GM23338 (cell line): ENCODE measurements at regions not wholly inside any gene's neighbourhood (a gene's known extent, or its start where the extent isn't known, plus 50 kb on each side); places are given as distances from the start of the nearest gene placed in this dataset.

Source experiments
- ATAC-seq: fragments of 200-7000 bp; cut with Tn5 transposase; 3 replicates; pipeline ENCODE4 v1.9.1; 2020
- DNase-seq: peaks from one replicate; pipeline ENCODE4 v3.0.0-alpha.2; 2015; ENCODE audit warnings: low spot score
- H2AFZ ChIP-seq: fragments of 200-600 bp; sonication (generic); 2 replicates; pipeline ENCODE4 v1.8.0; 2016; ENCODE audit warnings: antibody characterized with exemption, mild to moderate bottlenecking, moderate library complexity
- H3F3A ChIP-seq: fragments of 200-600 bp; sonication (generic); replicated peaks from 2 replicates; pipeline ENCODE4 v1.8.0; 2017; ENCODE audit warnings: antibody characterized with exemption, mixed run types, low read depth
- H3K27ac ChIP-seq: fragments of 200-600 bp; sonication (generic); 2 replicates; pipeline ENCODE4 v1.6.1; 2016; ENCODE audit warnings: low read depth
- H3K27me3 ChIP-seq: fragments of 200-600 bp; sonication (generic); 2 replicates; pipeline ENCODE4 v1.8.0; 2016; ENCODE audit warnings: mild to moderate bottlenecking, mixed run types, moderate library complexity; ENCODE audit not compliant: insufficient read depth
- H3K36me3 ChIP-seq: fragments of 200-600 bp; sonication (generic); 2 replicates; pipeline ENCODE4 v1.8.0; 2016; ENCODE audit warnings: mild to moderate bottlenecking; ENCODE audit not compliant: insufficient read depth
- H3K4me1 ChIP-seq: fragments of 200-600 bp; sonication (generic); 2 replicates; pipeline ENCODE4 v1.8.0; 2016; ENCODE audit warnings: mild to moderate bottlenecking, moderate library complexity; ENCODE audit not compliant: insufficient read depth
- H3K4me2 ChIP-seq: fragments of 200-600 bp; sonication (generic); 2 replicates; pipeline ENCODE4 v1.7.1; 2017; ENCODE audit warnings: mixed run types
- H3K4me3 ChIP-seq: fragments of 200-600 bp; sonication (generic); 2 replicates; pipeline ENCODE4 v1.6.1; 2016; ENCODE audit warnings: mixed run types
- H3K79me2 ChIP-seq: fragments of 200-600 bp; sonication (generic); replicated peaks from 2 replicates; pipeline ENCODE4 v1.8.0; 2017; ENCODE audit warnings: mild to moderate bottlenecking; ENCODE audit not compliant: insufficient read depth
- H3K9me2 ChIP-seq: fragments of 200-600 bp; sonication (generic); 2 replicates; pipeline ENCODE4 v1.8.0; 2017; ENCODE audit not compliant: insufficient read depth
- H4K20me1 ChIP-seq: fragments of 200-600 bp; sonication (generic); replicated peaks from 2 replicates; pipeline ENCODE4 v1.8.0; 2017; ENCODE audit warnings: mild to moderate bottlenecking; ENCODE audit not compliant: insufficient read depth
- H3K27ac Mint-ChIP-seq: 2 replicates; pipeline ENCODE4 v1.8.0; 2020; ENCODE audit warnings: inconsistent platforms, mild to moderate bottlenecking, moderate library complexity, mixed read lengths
- H3K27me3 Mint-ChIP-seq: 3 replicates; pipeline ENCODE4 v1.8.0; 2022; ENCODE audit warnings: low read depth, mild to moderate bottlenecking, moderate library complexity, mixed read lengths, inconsistent platforms; ENCODE audit not compliant: insufficient read depth, poor library complexity
- H3K36me3 Mint-ChIP-seq: 3 replicates; pipeline ENCODE4 v1.8.0; 2021; ENCODE audit warnings: low read depth, mild to moderate bottlenecking, inconsistent platforms, moderate library complexity, mixed read lengths
- H3K4me1 Mint-ChIP-seq: 3 replicates; pipeline ENCODE4 v1.8.0; 2020; ENCODE audit warnings: mild to moderate bottlenecking, inconsistent platforms, mixed read lengths
- H3K4me3 Mint-ChIP-seq: 3 replicates; pipeline ENCODE4 v1.8.0; 2021; ENCODE audit warnings: moderate library complexity, mild to moderate bottlenecking, inconsistent platforms, mixed read lengths
- H3K9me3 Mint-ChIP-seq: 3 replicates; pipeline ENCODE4 v1.8.0; 2020; ENCODE audit warnings: moderate library complexity, mild to moderate bottlenecking, inconsistent platforms, mixed read lengths
- CREB1 ChIP-seq: fragments of 250-450 bp; sonication (Bioruptor Pico); IDR thresholded peaks from 2 replicates; pipeline ENCODE4 v1.5.0; 2020; ENCODE audit warnings: low read depth, mild to moderate bottlenecking, moderate library complexity
- ETS1 ChIP-seq: IDR thresholded peaks from 2 replicates; pipeline ENCODE4 v1.6.1; 2016; ENCODE audit warnings: antibody characterized with exemption
- EZH2 ChIP-seq: fragments of 200-600 bp; sonication (generic); IDR thresholded peaks from one replicate; pipeline ENCODE4 v1.8.0; 2017; ENCODE audit warnings: antibody characterized with exemption, mild to moderate bottlenecking, low read depth; ENCODE audit not compliant: unreplicated experiment
- EZH2phosphoT487 ChIP-seq: fragments of 200-600 bp; sonication (generic); IDR thresholded peaks from one replicate; pipeline ENCODE4 v1.8.1; 2018; ENCODE audit warnings: antibody characterized with exemption; ENCODE audit not compliant: unreplicated experiment
- JUNB ChIP-seq: IDR thresholded peaks from one replicate; pipeline ENCODE4 v1.6.1; 2016; ENCODE audit warnings: antibody characterized with exemption; ENCODE audit not compliant: unreplicated experiment
- NANOG ChIP-seq: IDR thresholded peaks from 2 replicates; pipeline ENCODE4 v1.6.1; 2016; ENCODE audit warnings: antibody characterized with exemption, borderline replicate concordance
- POLR2AphosphoS5 ChIP-seq: IDR thresholded peaks from 2 replicates; pipeline ENCODE4 v1.6.1; 2016; ENCODE audit warnings: antibody characterized with exemption, low read depth
- REST ChIP-seq: IDR thresholded peaks from one replicate; pipeline ENCODE4 v1.6.1; 2018; ENCODE audit warnings: antibody characterized with exemption; ENCODE audit not compliant: unreplicated experiment
- STAT1 ChIP-seq: IDR thresholded peaks from one replicate; pipeline ENCODE4 v1.6.1; 2016; ENCODE audit warnings: antibody characterized with exemption; ENCODE audit not compliant: unreplicated experiment
- ZNF114 ChIP-seq: fragments of 250-450 bp; sonication (Bioruptor Pico); IDR thresholded peaks from 2 replicates; pipeline ENCODE4 v1.5.0; 2020; ENCODE audit warnings: mild to moderate bottlenecking, moderate library complexity
- ZNF331 ChIP-seq: fragments of 250-450 bp; sonication (Bioruptor Pico); IDR thresholded peaks from 2 replicates; pipeline ENCODE4 v1.5.0; 2020; ENCODE audit warnings: low read depth, mild to moderate bottlenecking, moderate library complexity
- ZNF462 ChIP-seq: fragments of 250-450 bp; sonication (Bioruptor Pico); IDR thresholded peaks from 2 replicates; pipeline ENCODE4 v1.5.0; 2020; ENCODE audit warnings: mild to moderate bottlenecking, moderate library complexity

GRCh38 chr18:77833807-77834206 lies 584.2 kb downstream of the GALR1 start:
- DNase-seq (no peak), ATAC-seq (no peak)
- Histone ChIP-seq H2AFZ (no peak overlapping the region), H3K4me1 (no peaks in the 10 kb centered on the region), H3K4me2 (no peak overlapping the region), H3F3A (no peaks in the 10 kb centered on the region), H3K36me3 (no peaks in the 10 kb centered on the region; the same call in 1 of the 2 replicates), H4K20me1 (no peaks in the 10 kb centered on the region), H3K27me3 (no peaks in the 10 kb centered on the region), H3K27ac (no peak overlapping the region), H3K9me2 (no peaks in the 10 kb centered on the region), H3K79me2 (no peaks in the 10 kb centered on the region), H3K4me3 (no peak overlapping the region)
- no peak for TF ChIP-seq EZH2
- no peak for TF ChIP-seq EZH2phosphoT487
- TF ChIP-seq NANOG, result no peak
- no peak for TF ChIP-seq STAT1
- no peak for TF ChIP-seq ZNF331
- Mint-ChIP-seq H3K36me3 (no peaks in the 10 kb centered on the region; the same call in 2 of the 3 replicates), H3K27me3 (peaks cover 3% of the 10 kb centered on the region), H3K4me3 (no peak overlapping the region), H3K9me3 (peaks cover 75% of the 10 kb centered on the region), H3K4me1 (no peaks in the 10 kb centered on the region), H3K27ac (no peak overlapping the region)

- H3K4me3 Mint-ChIP-seq, result no peak overlapping the region
- H3K79me2 ChIP-seq, result no peaks in the 10 kb centered on the region
- no peaks in the 10 kb centered on the region for H3K4me1 ChIP-seq
- TF ChIP-seq ZNF462 (no peak), NANOG (no peak), EZH2phosphoT487 (no peak), JUNB (no peak), ZNF114 (CRISPR knock-in tag) (no peak), POLR2AphosphoS5 (no peak), ZNF331 (no peak), STAT1 (no peak), REST (no peak), ETS1 (no peak), CREB1 (CRISPR knock-in tag) (no peak)
- DNase-seq (no peak), ATAC-seq (no peak)
- no peaks in the 10 kb centered on the region for H4K20me1 ChIP-seq
- peaks cover 3% of the 10 kb centered on the region; the same call in 2 of the 3 replicates for H3K36me3 Mint-ChIP-seq
- no peak overlapping the region for H3K27ac Mint-ChIP-seq
- no peaks in the 10 kb centered on the region for H3F3A ChIP-seq
- no peaks in the 10 kb centered on the region for H3K4me1 Mint-ChIP-seq
- H3K36me3 ChIP-seq, result no peaks in the 10 kb centered on the region; the same call in none of the 2 replicates
- no peak overlapping the region for H2AFZ ChIP-seq
- H3K27me3 Mint-ChIP-seq, result peaks cover 2% of the 10 kb centered on the region
- no peak overlapping the region for H3K27ac ChIP-seq
- H3K27me3 ChIP-seq, result no peaks in the 10 kb centered on the region
- no peak overlapping the region for H3K4me3 ChIP-seq
- peaks cover 94% of the 10 kb centered on the region for H3K9me3 Mint-ChIP-seq
- H3K9me2 ChIP-seq, result no peaks in the 10 kb centered on the region
- no peak overlapping the region for H3K4me2 ChIP-seq
These were observed 602.2 kb downstream of the GALR1 start for GRCh38 chr18:77851802-77852201.
